HEK293T (cell line): ENCODE measurements at regions not wholly inside any gene's neighbourhood (a gene's known extent, or its start where the extent isn't known, plus 50 kb on each side); places are given as distances from the start of the nearest gene placed in this dataset.
"Not testable (repeated sequence)": the region's sequence is repeated elsewhere in the genome, so short reads cannot be mapped to it uniquely, and the experiment has no call there.

Source experiments
- ARNT ChIP-seq: fragments of 450-650 bp; IDR thresholded peaks from 2 replicates; pipeline ENCODE4 v1.6.1; 2017; ENCODE audit warnings: mild to moderate bottlenecking
- BHLHE40 ChIP-seq: fragments of 450-650 bp; IDR thresholded peaks from 2 replicates; pipeline ENCODE4 v1.6.1; 2016; ENCODE audit warnings: mild to moderate bottlenecking, moderate library complexity, borderline replicate concordance
- CTBP1 ChIP-seq: fragments of 450-650 bp; IDR thresholded peaks from 2 replicates; pipeline ENCODE4 v1.6.1; 2016; ENCODE audit warnings: borderline replicate concordance
- ELF4 ChIP-seq: fragments of 450-650 bp; IDR thresholded peaks from 2 replicates; pipeline ENCODE4 v1.6.1; 2017; ENCODE audit warnings: antibody characterized with exemption
- FOXA1 ChIP-seq: fragments of 450-650 bp; IDR thresholded peaks from 2 replicates; pipeline ENCODE4 v1.6.1; 2016; ENCODE audit warnings: mild to moderate bottlenecking
- FOXK2 ChIP-seq: fragments of 450-650 bp; IDR thresholded peaks from 2 replicates; pipeline ENCODE4 v1.6.1; 2016; ENCODE audit warnings: mild to moderate bottlenecking
- FOXM1 ChIP-seq: fragments of 450-650 bp; IDR thresholded peaks from 2 replicates; pipeline ENCODE4 v1.6.1; 2017; ENCODE audit warnings: mild to moderate bottlenecking, borderline replicate concordance
- HDGF ChIP-seq: fragments of 450-650 bp; IDR thresholded peaks from 2 replicates; pipeline ENCODE4 v1.6.1; 2017; ENCODE audit warnings: antibody characterized with exemption, borderline replicate concordance
- L3MBTL2 ChIP-seq: fragments of 450-650 bp; conservative IDR thresholded peaks from 2 replicates; pipeline ENCODE4 v1.6.1; 2016; ENCODE audit warnings: mild to moderate bottlenecking
- NFRKB ChIP-seq: fragments of 450-650 bp; IDR thresholded peaks from 2 replicates; pipeline ENCODE4 v1.6.1; 2016; ENCODE audit warnings: mild to moderate bottlenecking, moderate library complexity
- SP1 ChIP-seq: fragments of 450-650 bp; IDR thresholded peaks from 2 replicates; pipeline ENCODE4 v1.6.1; 2017
- SUZ12 ChIP-seq: fragments of 450-650 bp; IDR thresholded peaks from 2 replicates; pipeline ENCODE4 v1.6.1; 2016; ENCODE audit warnings: mild to moderate bottlenecking
- TARDBP ChIP-seq: fragments of 450-650 bp; IDR thresholded peaks from 2 replicates; pipeline ENCODE4 v1.6.1; 2016
- ZNF384 ChIP-seq: fragments of 450-650 bp; IDR thresholded peaks from 2 replicates; pipeline ENCODE4 v1.6.1; 2016

DNA sequence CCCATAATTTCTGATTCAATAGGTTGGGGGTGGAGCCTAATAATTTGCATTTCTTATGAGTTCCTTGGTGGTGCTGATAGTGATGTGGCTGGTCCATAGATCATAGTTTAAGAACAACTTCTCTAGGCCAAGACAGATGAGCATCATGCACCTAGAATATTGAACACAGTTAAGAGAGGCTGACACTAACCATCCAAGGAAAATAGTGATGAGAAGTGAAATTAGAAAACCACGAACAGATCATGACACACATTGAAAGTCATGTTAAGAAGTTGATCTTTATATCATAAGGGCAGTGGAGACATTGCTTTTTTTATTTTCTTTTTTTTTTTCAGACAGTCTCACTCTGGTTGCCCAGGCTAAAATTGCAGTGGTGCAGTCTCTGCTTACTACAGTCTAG lies 205.8 kb downstream of the UBE2NL start:
- TF ChIP-seq NFRKB, SP1, CTBP1, L3MBTL2, FOXK2, HDGF, BHLHE40, ARNT, TARDBP, ELF4, ZNF384, FOXA1, SUZ12, FOXM1: not testable (repeated sequence)
